HepG2 (cell line): ENCODE measurements at regions not wholly inside any gene's neighbourhood (a gene's known extent, or its start where the extent isn't known, plus 50 kb on each side); places are given as distances from the start of the nearest gene placed in this dataset.

Experiments used
- BCL6 ChIP-seq: IDR thresholded peaks from 2 replicates; pipeline ENCODE4 v1.6.1; 2016; ENCODE audit warnings: missing genetic modification reagents, missing compliant biosample characterization
- FOSL2 ChIP-seq: sonication (generic); formaldehyde crosslinking; IDR thresholded peaks from 2 replicates; pipeline ENCODE4 v1.4.0; 2020; ENCODE audit warnings: missing genetic modification reagents
- HCFC1 ChIP-seq: fragments of 150-350 bp; IDR thresholded peaks from 2 replicates; pipeline ENCODE4 v1.6.1; 2014; ENCODE audit warnings: low read depth, low read length
- MAZ ChIP-seq, 2 experiments: sonication (generic) in 1 of 2; formaldehyde crosslinking in 1 of 2; IDR thresholded peaks; 2 replicates each; pipeline versions ENCODE4 v1.5.0 to v1.6.1; 2012 to 2020; ENCODE audit warnings: low read depth in 2 of 2, mild to moderate bottlenecking in 2 of 2, borderline replicate concordance in 1 of 2, improper control_type of control experiment in 1 of 2, low read length in 1 of 2, missing genetic modification reagents in 1 of 2, moderate library complexity in 1 of 2
- NKX3-1 ChIP-seq: sonication (generic); formaldehyde crosslinking; IDR thresholded peaks from 2 replicates; pipeline ENCODE4 v1.5.0; 2020; ENCODE audit warnings: missing genetic modification reagents
- SMC3 ChIP-seq: IDR thresholded peaks from 2 replicates; pipeline ENCODE4 v1.6.1; 2011; ENCODE audit warnings: low read length, improper control_type of control experiment
- SRSF9 ChIP-seq: fragments of 200-400 bp; formaldehyde crosslinking; IDR thresholded peaks from 2 replicates; pipeline ENCODE4 v1.6.1; 2018; ENCODE audit warnings: borderline replicate concordance, mild to moderate bottlenecking, low read depth, low read length; ENCODE audit not compliant: insufficient read depth, poor library complexity, severe bottlenecking
- TEAD3 ChIP-seq: optimal IDR thresholded peaks from 2 replicates; pipeline ENCODE3; 2016; ENCODE audit warnings: borderline replicate concordance
- TP53 ChIP-seq: sonication (generic); formaldehyde crosslinking; conservative IDR thresholded peaks from 2 replicates; pipeline ENCODE4 v1.4.0; 2020; ENCODE audit warnings: missing genetic modification reagents
- ZEB1 ChIP-seq: IDR thresholded peaks from 2 replicates; pipeline ENCODE4 v1.6.1; 2012; ENCODE audit warnings: mild to moderate bottlenecking, low read depth, inconsistent platforms; ENCODE audit not compliant: insufficient replicate concordance
- ZMYM2 ChIP-seq: sonication (generic); formaldehyde crosslinking; IDR thresholded peaks from 2 replicates; pipeline ENCODE4 v1.8.0; 2022; ENCODE audit warnings: mild to moderate bottlenecking, missing genetic modification reagents
- ZNF12 ChIP-seq: sonication (generic); formaldehyde crosslinking; IDR thresholded peaks from 2 replicates; pipeline ENCODE4 v1.5.0; 2020; ENCODE audit warnings: missing genetic modification reagents
- TF ChIP-seq, protein P1 (sequence below): sonication (generic); formaldehyde crosslinking; IDR thresholded peaks from 2 replicates; pipeline ENCODE4; 2020; ENCODE audit warnings: missing genetic modification reagents, mild to moderate bottlenecking, borderline replicate concordance
- TF ChIP-seq, protein P2 (sequence below): sonication (generic); formaldehyde crosslinking; IDR thresholded peaks from 2 replicates; pipeline ENCODE4 v1.9.0; 2021; ENCODE audit warnings: mild to moderate bottlenecking, missing genetic modification reagents
- TF ChIP-seq, protein P3 (sequence below): sonication (generic); formaldehyde crosslinking; IDR thresholded peaks from 2 replicates; pipeline ENCODE4 v1.9.0; 2021; ENCODE audit warnings: missing genetic modification reagents, borderline replicate concordance
- TF ChIP-seq, protein P4 (sequence below), 2 experiments: fragments of 450-650 bp in 1 of 2; sonication (generic) in 1 of 2; formaldehyde crosslinking; IDR thresholded peaks; 2 replicates each; pipeline versions ENCODE4 v1.5.0 to v1.8.0; 2020 to 2022; ENCODE audit warnings: mild to moderate bottlenecking in 1 of 2, missing genetic modification reagents in 1 of 2

DNA sequence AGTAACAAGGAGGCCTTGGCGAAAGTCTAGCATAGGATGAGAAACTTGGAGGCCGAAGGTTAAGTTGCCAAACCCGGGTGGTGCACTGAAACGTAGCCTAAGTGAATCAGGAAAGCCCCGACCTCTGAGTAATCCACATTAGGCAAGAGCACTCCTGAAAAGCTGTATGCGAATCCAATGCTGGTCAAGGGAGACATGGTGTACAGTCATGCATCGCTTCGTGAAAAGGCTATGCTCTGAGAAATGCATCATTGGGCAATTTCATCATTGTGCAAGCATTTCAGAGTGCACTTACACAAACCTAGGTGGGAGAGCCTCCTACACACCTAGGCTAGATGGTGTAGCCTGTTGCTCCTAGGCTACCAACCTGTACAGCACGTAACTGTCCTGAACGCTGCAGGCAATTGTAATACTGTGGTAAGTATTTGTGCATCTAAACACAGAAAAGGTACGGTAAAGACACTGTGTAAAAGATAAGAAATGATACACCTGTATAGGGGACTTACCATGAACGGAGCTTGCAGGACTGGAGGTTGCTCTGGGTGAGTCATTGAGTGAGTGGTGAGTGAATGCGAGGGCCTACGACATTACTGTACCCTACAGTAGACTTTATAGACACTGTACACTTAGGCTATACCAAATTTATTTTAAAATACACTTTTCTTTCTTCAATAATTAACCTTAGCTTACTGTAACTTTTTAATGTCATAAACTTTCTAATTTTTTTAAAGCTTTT, 222.5 kb downstream of the SHQ1 start (continued):
- TF ChIP-seq, protein P1, sequence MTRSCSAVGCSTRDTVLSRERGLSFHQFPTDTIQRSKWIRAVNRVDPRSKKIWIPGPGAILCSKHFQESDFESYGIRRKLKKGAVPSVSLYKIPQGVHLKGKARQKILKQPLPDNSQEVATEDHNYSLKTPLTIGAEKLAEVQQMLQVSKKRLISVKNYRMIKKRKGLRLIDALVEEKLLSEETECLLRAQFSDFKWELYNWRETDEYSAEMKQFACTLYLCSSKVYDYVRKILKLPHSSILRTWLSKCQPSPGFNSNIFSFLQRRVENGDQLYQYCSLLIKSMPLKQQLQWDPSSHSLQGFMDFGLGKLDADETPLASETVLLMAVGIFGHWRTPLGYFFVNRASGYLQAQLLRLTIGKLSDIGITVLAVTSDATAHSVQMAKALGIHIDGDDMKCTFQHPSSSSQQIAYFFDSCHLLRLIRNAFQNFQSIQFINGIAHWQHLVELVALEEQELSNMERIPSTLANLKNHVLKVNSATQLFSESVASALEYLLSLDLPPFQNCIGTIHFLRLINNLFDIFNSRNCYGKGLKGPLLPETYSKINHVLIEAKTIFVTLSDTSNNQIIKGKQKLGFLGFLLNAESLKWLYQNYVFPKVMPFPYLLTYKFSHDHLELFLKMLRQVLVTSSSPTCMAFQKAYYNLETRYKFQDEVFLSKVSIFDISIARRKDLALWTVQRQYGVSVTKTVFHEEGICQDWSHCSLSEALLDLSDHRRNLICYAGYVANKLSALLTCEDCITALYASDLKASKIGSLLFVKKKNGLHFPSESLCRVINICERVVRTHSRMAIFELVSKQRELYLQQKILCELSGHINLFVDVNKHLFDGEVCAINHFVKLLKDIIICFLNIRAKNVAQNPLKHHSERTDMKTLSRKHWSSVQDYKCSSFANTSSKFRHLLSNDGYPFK, result no peak
- TF ChIP-seq ZMYM2 (no peak), BCL6 (CRISPR knock-in tag) (peak; percentile 67), ZEB1 (peak; percentile 59), TEAD3 (CRISPR knock-in tag) (peak; percentile 55), MAZ (IDR thresholded peaks at IDR 0.05; ENCODE audit: borderline replicate concordance, low read depth, low read length) (no peak), MAZ (CRISPR knock-in tag; IDR thresholded peaks at IDR 0.05; ENCODE audit: low read depth) (no peak), NKX3-1 (no peak), ZNF12 (CRISPR knock-in tag) (peak; percentile 63; the same call in 1 of the 2 replicates), SRSF9 (no peak), HCFC1 (no peak), TP53 (CRISPR knock-in tag) (no peak), FOSL2 (CRISPR knock-in tag) (peak; percentile 77), SMC3 (0 out of 2 replicates have a peak, but pooled peaks have one; percentile 15)
- TF ChIP-seq, protein P2, sequence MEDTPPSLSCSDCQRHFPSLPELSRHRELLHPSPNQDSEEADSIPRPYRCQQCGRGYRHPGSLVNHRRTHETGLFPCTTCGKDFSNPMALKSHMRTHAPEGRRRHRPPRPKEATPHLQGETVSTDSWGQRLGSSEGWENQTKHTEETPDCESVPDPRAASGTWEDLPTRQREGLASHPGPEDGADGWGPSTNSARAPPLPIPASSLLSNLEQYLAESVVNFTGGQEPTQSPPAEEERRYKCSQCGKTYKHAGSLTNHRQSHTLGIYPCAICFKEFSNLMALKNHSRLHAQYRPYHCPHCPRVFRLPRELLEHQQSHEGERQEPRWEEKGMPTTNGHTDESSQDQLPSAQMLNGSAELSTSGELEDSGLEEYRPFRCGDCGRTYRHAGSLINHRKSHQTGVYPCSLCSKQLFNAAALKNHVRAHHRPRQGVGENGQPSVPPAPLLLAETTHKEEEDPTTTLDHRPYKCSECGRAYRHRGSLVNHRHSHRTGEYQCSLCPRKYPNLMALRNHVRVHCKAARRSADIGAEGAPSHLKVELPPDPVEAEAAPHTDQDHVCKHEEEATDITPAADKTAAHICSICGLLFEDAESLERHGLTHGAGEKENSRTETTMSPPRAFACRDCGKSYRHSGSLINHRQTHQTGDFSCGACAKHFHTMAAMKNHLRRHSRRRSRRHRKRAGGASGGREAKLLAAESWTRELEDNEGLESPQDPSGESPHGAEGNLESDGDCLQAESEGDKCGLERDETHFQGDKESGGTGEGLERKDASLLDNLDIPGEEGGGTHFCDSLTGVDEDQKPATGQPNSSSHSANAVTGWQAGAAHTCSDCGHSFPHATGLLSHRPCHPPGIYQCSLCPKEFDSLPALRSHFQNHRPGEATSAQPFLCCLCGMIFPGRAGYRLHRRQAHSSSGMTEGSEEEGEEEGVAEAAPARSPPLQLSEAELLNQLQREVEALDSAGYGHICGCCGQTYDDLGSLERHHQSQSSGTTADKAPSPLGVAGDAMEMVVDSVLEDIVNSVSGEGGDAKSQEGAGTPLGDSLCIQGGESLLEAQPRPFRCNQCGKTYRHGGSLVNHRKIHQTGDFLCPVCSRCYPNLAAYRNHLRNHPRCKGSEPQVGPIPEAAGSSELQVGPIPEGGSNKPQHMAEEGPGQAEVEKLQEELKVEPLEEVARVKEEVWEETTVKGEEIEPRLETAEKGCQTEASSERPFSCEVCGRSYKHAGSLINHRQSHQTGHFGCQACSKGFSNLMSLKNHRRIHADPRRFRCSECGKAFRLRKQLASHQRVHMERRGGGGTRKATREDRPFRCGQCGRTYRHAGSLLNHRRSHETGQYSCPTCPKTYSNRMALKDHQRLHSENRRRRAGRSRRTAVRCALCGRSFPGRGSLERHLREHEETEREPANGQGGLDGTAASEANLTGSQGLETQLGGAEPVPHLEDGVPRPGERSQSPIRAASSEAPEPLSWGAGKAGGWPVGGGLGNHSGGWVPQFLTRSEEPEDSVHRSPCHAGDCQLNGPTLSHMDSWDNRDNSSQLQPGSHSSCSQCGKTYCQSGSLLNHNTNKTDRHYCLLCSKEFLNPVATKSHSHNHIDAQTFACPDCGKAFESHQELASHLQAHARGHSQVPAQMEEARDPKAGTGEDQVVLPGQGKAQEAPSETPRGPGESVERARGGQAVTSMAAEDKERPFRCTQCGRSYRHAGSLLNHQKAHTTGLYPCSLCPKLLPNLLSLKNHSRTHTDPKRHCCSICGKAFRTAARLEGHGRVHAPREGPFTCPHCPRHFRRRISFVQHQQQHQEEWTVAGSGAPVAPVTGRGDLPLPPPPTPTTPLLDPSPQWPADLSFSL (CRISPR knock-in tag), result no peak
- TF ChIP-seq, protein P3, sequence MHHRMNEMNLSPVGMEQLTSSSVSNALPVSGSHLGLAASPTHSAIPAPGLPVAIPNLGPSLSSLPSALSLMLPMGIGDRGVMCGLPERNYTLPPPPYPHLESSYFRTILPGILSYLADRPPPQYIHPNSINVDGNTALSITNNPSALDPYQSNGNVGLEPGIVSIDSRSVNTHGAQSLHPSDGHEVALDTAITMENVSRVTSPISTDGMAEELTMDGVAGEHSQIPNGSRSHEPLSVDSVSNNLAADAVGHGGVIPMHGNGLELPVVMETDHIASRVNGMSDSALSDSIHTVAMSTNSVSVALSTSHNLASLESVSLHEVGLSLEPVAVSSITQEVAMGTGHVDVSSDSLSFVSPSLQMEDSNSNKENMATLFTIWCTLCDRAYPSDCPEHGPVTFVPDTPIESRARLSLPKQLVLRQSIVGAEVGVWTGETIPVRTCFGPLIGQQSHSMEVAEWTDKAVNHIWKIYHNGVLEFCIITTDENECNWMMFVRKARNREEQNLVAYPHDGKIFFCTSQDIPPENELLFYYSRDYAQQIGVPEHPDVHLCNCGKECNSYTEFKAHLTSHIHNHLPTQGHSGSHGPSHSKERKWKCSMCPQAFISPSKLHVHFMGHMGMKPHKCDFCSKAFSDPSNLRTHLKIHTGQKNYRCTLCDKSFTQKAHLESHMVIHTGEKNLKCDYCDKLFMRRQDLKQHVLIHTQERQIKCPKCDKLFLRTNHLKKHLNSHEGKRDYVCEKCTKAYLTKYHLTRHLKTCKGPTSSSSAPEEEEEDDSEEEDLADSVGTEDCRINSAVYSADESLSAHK (CRISPR knock-in tag), result no peak
- TF ChIP-seq, protein P4, sequence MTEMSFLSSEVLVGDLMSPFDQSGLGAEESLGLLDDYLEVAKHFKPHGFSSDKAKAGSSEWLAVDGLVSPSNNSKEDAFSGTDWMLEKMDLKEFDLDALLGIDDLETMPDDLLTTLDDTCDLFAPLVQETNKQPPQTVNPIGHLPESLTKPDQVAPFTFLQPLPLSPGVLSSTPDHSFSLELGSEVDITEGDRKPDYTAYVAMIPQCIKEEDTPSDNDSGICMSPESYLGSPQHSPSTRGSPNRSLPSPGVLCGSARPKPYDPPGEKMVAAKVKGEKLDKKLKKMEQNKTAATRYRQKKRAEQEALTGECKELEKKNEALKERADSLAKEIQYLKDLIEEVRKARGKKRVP (CRISPR knock-in tag; IDR thresholded peaks at IDR 0.05), result peak in 1 of 2 experiments; percentile 55; a peak in 1 of 4 replicates
